GM21528 (cell line): ENCODE measurements at regions not wholly inside any gene's neighbourhood (a gene's known extent, or its start where the extent isn't known, plus 50 kb on each side); places are given as distances from the start of the nearest gene placed in this dataset.

ENCODE experiments used
- ATAC-seq: cut with Tn5 transposase; IDR thresholded peaks from one replicate; pipeline ENCODE4 v1.9.1; 2021; ENCODE audit warnings: mild to moderate bottlenecking, moderate library complexity; ENCODE audit not compliant: unreplicated experiment, low FRiP score

GRCh38 chr16:82567175-82567574 is 59.6 kb upstream of the CDH13 start:
- ATAC-seq: no peak

- ATAC-seq: no peak
These were observed 63.4 kb upstream of the CDH13 start for GRCh38 chr16:82563401-82563800.

- ATAC-seq: no peak
These were observed 64.5 kb upstream of the CDH13 start for GRCh38 chr16:82562183-82562683.

GRCh38 chr16:82560805-82561325 is 65.9 kb upstream of the CDH13 start:
- no peak for ATAC-seq

GRCh38 chr16:82544378-82545160 is 82.2 kb upstream of the CDH13 start:
- no peak for ATAC-seq

GRCh38 chr16:82542714-82543113 is 84.1 kb upstream of the CDH13 start:
- ATAC-seq: no peak

- no peak for ATAC-seq
These were observed 85.7 kb upstream of the CDH13 start for GRCh38 chr16:82541103-82541502.

GRCh38 chr16:82535764-82536163 is 91.0 kb upstream of the CDH13 start:
- no peak for ATAC-seq

- ATAC-seq: no peak
These were observed 91.5 kb upstream of the CDH13 start for GRCh38 chr16:82535262-82535661.

- ATAC-seq: no peak
These were observed 93.6 kb upstream of the CDH13 start for GRCh38 chr16:82533189-82533588.

GRCh38 chr16:82530883-82531282 is 95.9 kb upstream of the CDH13 start:
- no peak for ATAC-seq

- ATAC-seq: no peak
These were observed 99.7 kb upstream of the CDH13 start for GRCh38 chr16:82527101-82527500.

- no peak for ATAC-seq
These were observed 101.8 kb upstream of the CDH13 start for GRCh38 chr16:82524976-82525375.

GRCh38 chr16:82523815-82524214 is 103.0 kb upstream of the CDH13 start:
- no peak for ATAC-seq

- ATAC-seq: no peak
These were observed 104.7 kb upstream of the CDH13 start for GRCh38 chr16:82522026-82522425.

GRCh38 chr16:82518811-82519210 is 108.0 kb upstream of the CDH13 start:
- no peak for ATAC-seq

GRCh38 chr16:82514262-82514661 is 112.5 kb upstream of the CDH13 start:
- ATAC-seq: no peak

GRCh38 chr16:82510789-82511305 is 115.9 kb upstream of the CDH13 start:
- no peak for ATAC-seq

GRCh38 chr16:82509691-82510430 is 116.9 kb upstream of the CDH13 start:
- no peak for ATAC-seq

- no peak for ATAC-seq
These were observed 119.8 kb upstream of the CDH13 start for GRCh38 chr16:82506692-82507670.
